Sciatic nerve (tissue), 2 donors: ENCODE measurements at regions not wholly inside any gene's neighbourhood (a gene's known extent, or its start where the extent isn't known, plus 50 kb on each side); places are given as distances from the start of the nearest gene placed in this dataset.
A peak's percentile ranks its signal among the peaks of the same experiment; 100 is the strongest.
"Not testable (repeated sequence)": the region's sequence is repeated elsewhere in the genome, so short reads cannot be mapped to it uniquely, and the experiment has no call there.

Source experiments
- ATAC-seq: fragments of 200-7000 bp; cut with Tn5 transposase; one replicate; pipeline ENCODE4 v1.9.1; 2020; ENCODE audit warnings: mild to moderate bottlenecking, moderate library complexity
- DNase-seq: peaks from one replicate; pipeline ENCODE4 v3.0.0-alpha.2; 2020; ENCODE audit warnings: low spot score
- intact Hi-C: fragments of 100-400 bp; cut with DNase I; formaldehyde crosslinking; loops from one replicate; pipeline ENCODE4 v1.14.2; 2022
- donor health status: DM: no; HTN: no; CAD: no.
- donor health status: DM: no; HTN: no; CAD: no.

DNA sequence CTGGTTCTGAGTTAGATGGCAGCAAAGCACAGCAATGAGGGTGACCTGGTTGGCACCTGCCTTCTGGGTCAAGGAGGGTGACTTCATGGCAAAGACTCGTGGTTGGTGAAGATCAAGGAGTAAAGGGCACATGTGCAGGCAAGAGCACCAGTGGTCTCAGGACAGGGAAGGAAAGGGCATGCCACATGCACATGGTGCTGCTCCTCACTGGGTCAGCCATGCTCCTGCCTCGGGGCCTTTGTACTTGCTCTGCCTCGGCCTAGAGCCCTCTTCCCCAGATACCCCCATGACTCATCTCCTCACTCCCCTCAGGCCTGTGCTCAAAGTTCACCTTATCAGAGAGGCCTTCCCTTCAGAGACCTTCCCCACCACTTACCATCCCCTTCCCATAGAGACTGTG is 106.7 kb upstream of the KDM7A start:
- intact Hi-C loops, result no loop called here
- no peak for DNase-seq
- no peak for ATAC-seq

GRCh38 chr7:140281960-140282359 is 105.2 kb upstream of the KDM7A start:
- ATAC-seq, result no peak
- DNase-seq, result no peak
- intact Hi-C loops, result no loop called here

DNA sequence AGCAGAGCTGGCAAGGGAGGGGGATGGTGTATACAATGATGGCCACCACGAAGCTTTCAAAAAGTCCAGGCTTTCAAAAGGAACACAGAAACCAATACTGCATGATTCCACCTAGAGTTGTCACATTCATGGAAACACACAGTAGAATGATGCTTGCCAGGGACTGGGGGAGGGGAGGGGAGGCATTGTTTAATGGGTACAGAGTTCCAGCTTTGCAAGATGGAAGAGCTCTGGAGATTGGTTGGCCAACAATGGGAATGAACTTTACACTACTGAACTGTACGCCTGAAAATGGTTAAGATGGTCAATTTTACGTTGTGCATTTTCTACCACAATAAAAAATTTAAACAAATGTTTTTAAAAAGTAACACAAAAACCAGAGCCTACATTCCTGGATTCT is 104.5 kb upstream of the KDM7A start:
- no peak for ATAC-seq
- intact Hi-C loops, result no loop called here
- DNase-seq, result no peak

GRCh38 chr7:140276001-140276400 is 99.2 kb upstream of the KDM7A start:
- intact Hi-C loops, result no loop called here
- ATAC-seq (peak; percentile 11), DNase-seq (no peak)

- ATAC-seq, result peak; percentile 92
- DNase-seq, result no peak
- intact Hi-C loops, result no loop called here
Measured at GRCh38 chr7:140275069-140275965, 98.5 kb upstream of the KDM7A start.

DNA sequence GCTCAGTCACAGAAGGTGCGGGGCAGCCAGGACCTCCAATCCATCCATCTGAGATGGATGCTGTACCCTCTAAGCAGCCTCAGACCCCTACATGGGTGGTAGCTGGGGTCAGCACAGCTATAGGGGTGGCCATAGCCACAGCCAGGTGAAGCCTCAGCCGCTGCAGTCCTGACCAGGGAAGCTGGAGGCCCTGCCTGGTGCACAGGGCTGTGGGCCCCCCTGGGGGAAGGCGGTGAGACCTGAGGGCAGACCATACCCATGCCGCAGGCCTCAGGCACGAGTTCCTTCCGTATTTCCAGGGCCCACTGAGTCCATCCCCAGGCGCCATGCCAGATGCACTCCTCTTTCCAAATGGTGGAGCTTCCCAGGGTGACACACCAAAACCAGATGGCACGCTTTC is 96.6 kb upstream of the KDM7A start:
- DNase-seq (no peak), ATAC-seq (no peak)
- intact Hi-C loops, result no loop called here

DNA sequence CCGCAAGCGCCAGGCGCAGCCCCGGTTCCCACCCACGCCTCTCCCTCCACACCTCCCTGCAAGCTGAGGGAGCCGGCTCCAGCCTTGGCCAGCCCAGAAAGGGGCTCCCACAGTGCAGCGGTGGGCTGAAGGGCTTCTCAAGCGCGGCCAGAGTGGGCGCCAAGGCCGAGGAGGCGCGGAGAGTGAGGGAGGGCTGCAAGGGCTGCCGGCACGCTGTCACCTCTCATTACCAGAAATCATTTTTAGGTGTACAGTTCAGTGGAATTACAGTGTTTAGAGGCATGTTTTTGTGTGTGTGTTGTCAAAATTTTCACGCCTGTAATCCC is 94.8 kb upstream of the KDM7A start:
- intact Hi-C loops, DNase-seq, ATAC-seq: not testable (repeated sequence)

- DNase-seq (no peak), ATAC-seq (no peak)
- intact Hi-C loops, result no loop called here
Measured at GRCh38 chr7:140269004-140269638, 92.3 kb upstream of the KDM7A start.

- DNase-seq, result no peak
- ATAC-seq, result no peak
- intact Hi-C loops, result no loop called here
Measured at GRCh38 chr7:140267381-140268226, 90.8 kb upstream of the KDM7A start.

DNA sequence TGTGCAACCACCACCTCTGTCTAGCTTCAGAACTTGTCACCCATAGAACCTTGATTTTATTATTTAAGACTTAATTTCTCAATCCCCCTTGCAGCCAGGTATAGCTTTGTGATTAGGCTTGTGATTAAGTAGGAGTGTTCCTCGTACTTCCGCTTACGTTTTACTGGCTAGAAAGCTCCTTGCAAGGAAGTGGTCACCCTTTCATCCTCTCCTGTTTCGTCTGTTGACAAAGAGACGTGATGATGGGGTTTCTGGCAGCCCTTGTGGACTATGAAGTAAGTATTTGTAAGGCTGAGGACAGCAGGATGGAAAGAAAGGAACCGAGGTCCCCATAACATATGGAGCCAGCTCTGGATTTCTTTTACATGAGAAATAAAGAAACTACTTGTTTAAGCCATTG is 86.5 kb upstream of the KDM7A start:
- intact Hi-C loops, result no loop called here
- ATAC-seq, result no peak
- DNase-seq, result no peak

DNA sequence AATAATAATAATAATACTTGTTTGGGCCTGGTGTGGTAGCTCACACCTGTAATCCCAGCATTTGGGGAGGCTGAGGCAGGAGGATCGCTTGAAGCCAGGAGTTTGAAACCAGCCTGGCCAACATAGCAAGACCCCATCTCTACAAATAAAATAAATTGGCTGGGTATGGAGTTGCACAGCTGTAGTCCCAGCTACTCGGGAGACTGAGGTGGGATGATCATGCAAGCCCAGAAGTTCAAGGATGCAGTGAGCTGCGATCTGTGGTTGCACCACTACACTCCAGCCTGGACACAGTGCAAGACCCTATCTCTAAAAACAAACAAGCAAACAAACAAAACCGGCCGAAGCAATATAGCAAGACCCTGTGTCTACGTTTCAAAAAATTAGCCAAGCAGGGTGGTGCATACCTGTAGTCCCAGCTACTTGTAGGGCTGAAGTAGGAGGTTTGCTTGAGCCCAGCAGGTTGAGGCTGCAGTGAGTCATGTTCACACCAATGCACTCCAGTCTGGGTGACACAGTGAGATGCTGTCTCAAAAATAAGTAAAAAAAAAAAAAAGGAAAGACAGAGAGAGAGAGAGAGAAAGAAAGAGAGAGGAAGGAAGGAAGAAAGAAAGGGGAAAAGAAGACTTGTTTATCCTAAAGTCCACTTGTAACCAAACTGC is 85.6 kb upstream of the KDM7A start:
- ATAC-seq (no peak), DNase-seq (no peak)
- intact Hi-C loops, result no loop called here

DNA sequence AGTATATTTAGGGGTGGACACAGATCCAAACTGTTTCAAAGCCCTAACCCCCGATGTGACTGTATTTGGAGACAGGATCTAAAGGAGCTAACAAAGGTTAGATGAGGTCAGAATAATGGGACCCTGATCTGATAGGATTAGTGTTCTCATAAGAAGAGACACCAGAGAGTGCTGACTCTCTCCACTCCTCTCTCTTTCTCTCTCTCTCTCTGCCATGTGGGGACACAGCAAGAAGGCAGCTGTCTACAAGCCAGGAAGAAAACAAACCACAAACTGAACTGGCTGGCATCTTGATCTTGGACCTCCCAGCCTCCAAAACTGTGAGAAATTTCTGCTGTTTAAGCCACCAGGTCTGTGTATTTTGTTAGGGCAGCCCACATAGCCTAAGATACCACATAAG is 84.7 kb upstream of the KDM7A start:
- intact Hi-C loops, result no loop called here
- ATAC-seq (no peak), DNase-seq (no peak)

- intact Hi-C loops, result no loop called here
- no peak for ATAC-seq
Measured at GRCh38 chr7:140261105-140261486, 84.3 kb upstream of the KDM7A start.

DNA sequence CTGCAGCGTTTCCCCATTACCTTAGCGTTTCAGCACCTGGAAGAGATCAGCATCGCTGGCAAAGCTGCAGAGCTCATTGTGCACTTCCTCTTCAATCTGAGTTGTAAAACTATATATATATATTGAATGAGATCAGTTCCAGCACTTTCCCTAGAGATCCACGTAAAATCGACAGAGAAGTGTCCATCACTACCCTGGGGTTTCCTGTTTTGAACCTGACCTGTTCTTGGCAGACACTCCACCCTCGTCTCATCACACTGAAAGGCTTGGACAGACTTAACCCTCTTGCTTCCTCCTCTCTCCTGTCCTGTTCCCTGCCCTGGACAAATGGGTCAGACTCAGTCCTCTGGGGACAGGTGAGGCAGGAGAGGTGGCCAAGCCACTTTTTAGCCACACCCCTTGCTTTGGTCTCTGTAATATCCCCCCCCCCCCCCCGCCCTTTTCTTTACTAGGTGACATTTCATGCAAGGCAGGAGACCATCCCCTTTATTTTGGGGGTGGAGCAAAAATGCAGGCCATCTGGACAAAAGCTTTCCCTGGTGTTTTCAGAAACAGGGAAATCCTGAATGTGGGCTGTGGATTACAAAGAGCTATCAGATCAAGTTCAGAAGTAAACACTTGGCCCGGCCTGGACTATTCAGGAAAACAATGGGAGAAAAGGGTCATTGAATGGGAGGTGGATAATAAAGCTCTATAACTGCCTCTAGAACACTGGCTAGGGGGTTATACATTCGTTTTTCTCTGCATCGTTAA is 83.7 kb upstream of the KDM7A start:
- intact Hi-C loops, result no loop called here
- DNase-seq (no peak), ATAC-seq (peak; percentile 44)

More at GRCh38 chr7:140261105-140261486, 84.3 kb upstream of the KDM7A start:
- no peak for DNase-seq

DNA sequence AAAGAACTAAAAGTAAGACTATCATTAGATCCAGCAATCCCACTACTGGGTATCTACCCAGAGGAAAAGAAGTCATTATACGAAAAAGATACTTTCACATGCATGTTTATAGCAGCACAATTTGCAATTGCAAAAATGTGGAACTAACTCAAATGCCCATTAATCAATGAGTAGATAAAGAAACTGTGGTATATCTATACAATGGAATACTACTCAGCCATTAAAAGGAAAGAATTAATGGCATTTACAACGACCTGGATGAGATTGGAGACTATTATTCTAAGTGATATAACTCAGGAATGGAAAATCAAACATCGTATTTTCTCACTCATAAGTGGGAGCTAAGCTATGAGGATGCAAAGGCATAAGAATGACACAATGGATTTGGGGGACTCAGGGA is 80.5 kb upstream of the KDM7A start:
- DNase-seq, ATAC-seq, intact Hi-C loops: not testable (repeated sequence)

DNA sequence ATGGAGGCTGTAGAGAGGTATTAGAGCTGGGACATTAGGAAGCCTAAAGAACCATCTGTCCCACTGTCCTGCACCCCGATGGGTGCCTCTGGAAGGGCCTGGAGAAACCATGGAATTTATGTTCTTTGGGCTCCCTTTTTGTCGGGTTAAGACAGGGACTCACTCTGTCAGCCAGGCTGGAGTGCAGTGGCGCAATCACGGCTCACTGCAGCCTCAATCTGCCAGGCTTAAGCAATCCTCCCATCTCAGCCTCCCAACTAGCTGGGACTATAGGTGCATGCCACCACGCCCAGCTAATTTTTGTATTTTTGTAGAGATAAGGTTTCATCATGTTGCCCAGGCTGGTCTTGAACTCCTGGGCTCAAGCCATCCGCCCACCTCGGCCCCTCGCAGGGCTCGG is 78.2 kb upstream of the KDM7A start:
- DNase-seq, intact Hi-C loops, ATAC-seq: not testable (repeated sequence)

- intact Hi-C loops, result no loop called here
- DNase-seq (no peak), ATAC-seq (no peak)
Measured at GRCh38 chr7:140249036-140249806, 72.4 kb upstream of the KDM7A start.

- ATAC-seq, result peak; percentile 76
- intact Hi-C loops, result no loop called here
- DNase-seq, result no peak
Measured at GRCh38 chr7:140247559-140247958, 70.8 kb upstream of the KDM7A start.
